ENCODE measurements at regions not wholly inside any gene's neighbourhood (a gene's known extent, or its start where the extent isn't known, plus 50 kb on each side); places are given as distances from the start of the nearest gene placed in this dataset.

GRCh38 chr6:41451515-41452163 lies 94.5 kb upstream of the FOXP4 start:
- DNase-seq, result no peak

GRCh38 chr6:41452763-41453162 lies 93.4 kb upstream of the FOXP4 start:
- no peak for DNase-seq

- DNase-seq, result no peak
Measured at GRCh38 chr6:41453244-41453643, 92.9 kb upstream of the FOXP4 start.

- DNase-seq, result no peak
Measured at GRCh38 chr6:41454189-41454789, 91.9 kb upstream of the FOXP4 start.

GRCh38 chr6:41455410-41455809 lies 90.8 kb upstream of the FOXP4 start:
- DNase-seq, result no peak

- no peak for DNase-seq
Measured at GRCh38 chr6:41455818-41456217, 90.4 kb upstream of the FOXP4 start.

GRCh38 chr6:41457303-41457670 lies 88.9 kb upstream of the FOXP4 start:
- DNase-seq, result no peak

- no peak for DNase-seq
Measured at GRCh38 chr6:41459738-41460137, 86.4 kb upstream of the FOXP4 start.

GRCh38 chr6:41460742-41461336 lies 85.3 kb upstream of the FOXP4 start:
- no peak for DNase-seq

GRCh38 chr6:41462033-41462432 lies 84.1 kb upstream of the FOXP4 start:
- no peak for DNase-seq

GRCh38 chr6:41463062-41463930 lies 82.9 kb upstream of the FOXP4 start:
- DNase-seq, result no peak

GRCh38 chr6:41464019-41464418 lies 82.2 kb upstream of the FOXP4 start:
- DNase-seq, result no peak

- DNase-seq, result no peak
Measured at GRCh38 chr6:41464481-41464880, 81.7 kb upstream of the FOXP4 start.

- no peak for DNase-seq
Measured at GRCh38 chr6:41466437-41466990, 79.7 kb upstream of the FOXP4 start.

GRCh38 chr6:41467061-41467460 lies 79.1 kb upstream of the FOXP4 start:
- no peak for DNase-seq

- DNase-seq, result no peak
Measured at GRCh38 chr6:41467627-41468404, 78.4 kb upstream of the FOXP4 start.

- DNase-seq, result no peak
Measured at GRCh38 chr6:41469156-41470028, 76.8 kb upstream of the FOXP4 start.

- no peak for DNase-seq
Measured at GRCh38 chr6:41470029-41470330, 76.2 kb upstream of the FOXP4 start.

GRCh38 chr6:41470331-41471063 lies 75.7 kb upstream of the FOXP4 start:
- DNase-seq, result no peak

GRCh38 chr6:41471064-41471895 lies 74.9 kb upstream of the FOXP4 start:
- no peak for DNase-seq

Data from NCI-H1048 (cell line).